ENCODE measurements at regions not wholly inside any gene's neighbourhood (a gene's known extent, or its start where the extent isn't known, plus 50 kb on each side); places are given as distances from the start of the nearest gene placed in this dataset.
"Not testable (repeated sequence)": the region's sequence is repeated elsewhere in the genome, so short reads cannot be mapped to it uniquely, and the experiment has no call there.

DNA sequence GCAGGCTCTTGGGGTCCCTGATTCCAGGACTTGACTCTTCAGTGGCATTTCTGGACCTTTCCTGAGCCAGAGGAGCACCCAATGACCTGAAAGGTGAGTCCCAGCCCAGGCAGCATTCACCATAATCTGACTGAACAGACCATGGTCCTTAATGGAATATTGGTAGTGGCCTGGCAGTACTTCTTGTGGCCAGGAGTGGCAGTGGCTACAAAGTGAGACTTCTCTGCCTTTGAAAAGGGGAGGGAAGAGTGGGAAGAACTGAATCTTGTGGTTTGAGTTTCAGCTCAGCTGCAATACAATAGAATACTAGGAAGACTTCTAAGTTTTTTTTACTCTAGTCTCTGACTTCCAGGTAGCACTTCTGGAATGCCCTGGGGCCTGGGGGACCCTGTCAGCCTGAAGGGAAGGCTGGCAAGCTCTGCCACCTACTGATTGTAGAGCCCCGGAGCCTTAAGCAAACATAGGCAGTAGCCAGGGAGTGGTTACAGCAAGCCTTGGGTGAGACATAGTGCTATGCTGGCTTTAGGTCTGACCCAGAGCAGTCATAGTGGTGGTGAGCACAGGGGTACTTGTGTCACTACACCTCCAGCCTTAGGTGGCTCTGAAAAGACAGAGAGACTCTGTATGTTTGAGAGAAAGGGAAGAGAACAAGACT is 674.2 kb upstream of the MANEA start:
- TF ChIP-seq, protein P1, sequence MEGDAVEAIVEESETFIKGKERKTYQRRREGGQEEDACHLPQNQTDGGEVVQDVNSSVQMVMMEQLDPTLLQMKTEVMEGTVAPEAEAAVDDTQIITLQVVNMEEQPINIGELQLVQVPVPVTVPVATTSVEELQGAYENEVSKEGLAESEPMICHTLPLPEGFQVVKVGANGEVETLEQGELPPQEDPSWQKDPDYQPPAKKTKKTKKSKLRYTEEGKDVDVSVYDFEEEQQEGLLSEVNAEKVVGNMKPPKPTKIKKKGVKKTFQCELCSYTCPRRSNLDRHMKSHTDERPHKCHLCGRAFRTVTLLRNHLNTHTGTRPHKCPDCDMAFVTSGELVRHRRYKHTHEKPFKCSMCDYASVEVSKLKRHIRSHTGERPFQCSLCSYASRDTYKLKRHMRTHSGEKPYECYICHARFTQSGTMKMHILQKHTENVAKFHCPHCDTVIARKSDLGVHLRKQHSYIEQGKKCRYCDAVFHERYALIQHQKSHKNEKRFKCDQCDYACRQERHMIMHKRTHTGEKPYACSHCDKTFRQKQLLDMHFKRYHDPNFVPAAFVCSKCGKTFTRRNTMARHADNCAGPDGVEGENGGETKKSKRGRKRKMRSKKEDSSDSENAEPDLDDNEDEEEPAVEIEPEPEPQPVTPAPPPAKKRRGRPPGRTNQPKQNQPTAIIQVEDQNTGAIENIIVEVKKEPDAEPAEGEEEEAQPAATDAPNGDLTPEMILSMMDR (IDR thresholded peaks at IDR 0.05) = no peak
- Mint-ChIP-seq H3K9me3 (ENCODE audit: low read depth) (no peaks in the 10 kb centered on the region), H3K36me3 (ENCODE audit: low read depth) (no peaks in the 10 kb centered on the region), H3K27me3 (ENCODE audit: low read depth) (peaks cover 13% of the 10 kb centered on the region), H3K27ac (ENCODE audit: unreplicated experiment) (no peak overlapping the region), H3K4me1 (ENCODE audit: low read depth) (no peaks in the 10 kb centered on the region), H3K4me3 (ENCODE audit: unreplicated experiment) (no peak overlapping the region)
- peak; percentile 38 for DNase-seq (ENCODE audit: low spot score)

DNA sequence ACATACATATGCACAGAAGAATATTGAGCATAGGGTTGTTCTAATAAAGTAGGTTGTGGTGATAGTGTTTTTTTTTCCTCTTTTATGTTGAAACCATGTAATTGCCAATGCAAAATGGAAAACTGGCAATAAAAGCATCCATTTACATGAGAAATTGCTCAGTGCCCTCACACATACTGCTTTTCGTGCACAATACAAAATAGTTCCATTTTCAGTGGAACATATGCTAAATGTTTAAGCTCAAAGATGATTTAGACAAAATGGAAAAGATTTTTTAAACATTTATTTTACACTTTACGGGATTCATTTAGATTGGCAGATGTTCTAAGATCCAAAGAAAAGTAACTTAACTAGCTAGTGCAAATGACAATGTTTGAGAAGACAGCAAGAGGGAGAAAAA is 678.1 kb upstream of the MANEA start:
- H3K4me1 Mint-ChIP-seq (ENCODE audit: low read depth) = no peaks in the 10 kb centered on the region
- DNase-seq (ENCODE audit: low spot score) = no peak
- H3K27ac Mint-ChIP-seq (ENCODE audit: unreplicated experiment) = no peak overlapping the region
- peaks cover 8% of the 10 kb centered on the region for H3K27me3 Mint-ChIP-seq (ENCODE audit: low read depth)
- no peak overlapping the region for H3K4me3 Mint-ChIP-seq (ENCODE audit: unreplicated experiment)
- TF ChIP-seq, protein P1 (IDR thresholded peaks at IDR 0.05) = no peak
- no peaks in the 10 kb centered on the region for H3K9me3 Mint-ChIP-seq (ENCODE audit: low read depth)
- H3K36me3 Mint-ChIP-seq (ENCODE audit: low read depth) = no peaks in the 10 kb centered on the region

DNA sequence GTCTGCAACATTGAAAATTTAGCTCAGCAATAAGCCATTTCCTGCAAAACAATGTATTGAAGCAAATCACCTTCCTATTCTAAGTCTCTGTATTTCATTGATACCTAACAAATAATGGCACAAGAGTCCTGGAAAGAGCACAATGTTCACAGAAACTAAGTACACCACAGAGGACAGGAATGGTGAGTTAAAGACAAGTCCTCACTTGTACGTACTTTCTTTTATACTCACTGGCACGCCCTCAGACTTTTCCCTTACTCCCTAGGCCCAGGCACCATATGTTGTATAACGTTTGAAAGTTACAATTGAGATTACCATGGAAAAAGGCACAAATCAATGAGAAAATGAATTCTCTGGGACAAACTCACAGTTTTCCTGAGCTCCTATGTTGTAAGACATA is 683.0 kb upstream of the MANEA start:
- H3K4me1 Mint-ChIP-seq (ENCODE audit: low read depth) = peaks cover 6% of the 10 kb centered on the region
- no peaks in the 10 kb centered on the region for H3K36me3 Mint-ChIP-seq (ENCODE audit: low read depth)
- TF ChIP-seq, protein P1 (IDR thresholded peaks at IDR 0.05) = no peak
- H3K4me3 Mint-ChIP-seq (ENCODE audit: unreplicated experiment) = no peak overlapping the region
- DNase-seq (ENCODE audit: low spot score) = no peak
- H3K9me3 Mint-ChIP-seq (ENCODE audit: low read depth) = no peaks in the 10 kb centered on the region
- H3K27me3 Mint-ChIP-seq (ENCODE audit: low read depth) = no peaks in the 10 kb centered on the region
- H3K27ac Mint-ChIP-seq (ENCODE audit: unreplicated experiment) = no peak overlapping the region

DNA sequence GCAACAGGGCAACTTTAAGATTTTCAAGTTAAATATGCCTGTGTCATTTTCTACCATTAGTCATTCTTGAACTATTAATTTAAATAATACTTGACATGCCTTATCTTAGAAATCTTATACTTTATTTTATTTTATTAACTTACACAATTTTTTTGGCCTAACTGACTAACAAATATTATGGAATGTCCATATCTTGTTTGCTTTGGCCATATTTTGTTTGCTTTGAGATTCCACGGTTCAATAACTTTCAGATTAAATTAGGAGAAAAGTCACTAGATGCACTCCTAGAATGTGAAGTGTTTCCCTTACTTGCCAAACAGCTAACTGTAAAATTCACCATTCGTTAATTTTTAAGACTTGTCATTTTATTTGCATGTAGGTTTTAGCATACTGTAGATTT is 684.0 kb upstream of the MANEA start:
- Mint-ChIP-seq H3K27me3 (ENCODE audit: low read depth) (no peaks in the 10 kb centered on the region), H3K9me3 (ENCODE audit: low read depth) (no peaks in the 10 kb centered on the region), H3K4me1 (ENCODE audit: low read depth) (peaks cover 6% of the 10 kb centered on the region), H3K4me3 (ENCODE audit: unreplicated experiment) (no peak overlapping the region), H3K36me3 (ENCODE audit: low read depth) (no peaks in the 10 kb centered on the region), H3K27ac (ENCODE audit: unreplicated experiment) (no peak overlapping the region)
- TF ChIP-seq, protein P1 (IDR thresholded peaks at IDR 0.05) = no peak
- no peak for DNase-seq (ENCODE audit: low spot score)

DNA sequence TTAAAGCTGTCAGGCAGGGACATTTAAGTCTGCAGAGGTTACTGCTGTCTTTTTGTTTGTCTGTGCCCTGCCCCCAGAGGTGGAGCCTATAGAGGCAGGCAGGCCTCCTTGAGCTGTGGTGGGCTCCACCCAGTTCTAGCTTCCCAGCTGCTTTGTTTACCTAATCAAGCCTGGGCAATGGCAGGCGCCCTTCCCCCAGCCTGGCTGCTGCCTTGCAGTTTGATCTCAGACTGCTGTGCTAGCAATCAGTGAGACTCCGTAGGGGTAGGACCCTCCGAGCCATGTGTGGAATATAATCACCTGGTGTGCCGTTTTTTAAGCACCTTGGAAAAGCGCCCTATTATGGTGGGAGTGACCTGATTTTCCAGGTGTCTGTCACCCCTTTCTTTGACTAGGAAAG is 703.5 kb upstream of the MANEA start:
- not testable (repeated sequence) for H3K9me3 Mint-ChIP-seq (ENCODE audit: low read depth); H3K27me3 Mint-ChIP-seq (ENCODE audit: low read depth); H3K27ac Mint-ChIP-seq (ENCODE audit: unreplicated experiment); H3K36me3 Mint-ChIP-seq (ENCODE audit: low read depth); H3K4me3 Mint-ChIP-seq (ENCODE audit: unreplicated experiment); H3K4me1 Mint-ChIP-seq (ENCODE audit: low read depth)
- peak; percentile 32 for DNase-seq (ENCODE audit: low spot score)

DNA sequence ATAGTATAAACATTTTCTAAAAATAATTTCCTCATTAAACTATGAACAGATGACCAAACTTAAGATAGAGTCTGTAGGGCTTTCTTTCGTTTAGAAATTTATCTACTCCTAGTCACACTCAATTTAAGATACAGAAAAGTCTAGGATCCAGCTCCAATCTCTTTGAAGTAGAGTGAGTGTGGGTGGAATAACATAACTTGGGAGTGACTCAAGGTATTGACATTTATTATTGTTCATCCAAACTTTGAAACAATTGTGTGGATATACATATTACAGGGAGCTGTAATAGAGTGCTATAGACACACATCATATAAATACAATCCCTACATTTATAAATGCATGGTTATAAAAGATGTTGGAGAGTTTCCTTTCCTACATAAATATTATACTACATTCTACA is 715.2 kb upstream of the MANEA start:
- Mint-ChIP-seq H3K4me3 (ENCODE audit: unreplicated experiment) (no peak overlapping the region), H3K36me3 (ENCODE audit: low read depth) (no peaks in the 10 kb centered on the region), H3K9me3 (ENCODE audit: low read depth) (no peaks in the 10 kb centered on the region), H3K27ac (ENCODE audit: unreplicated experiment) (no peak overlapping the region), H3K27me3 (ENCODE audit: low read depth) (no peaks in the 10 kb centered on the region), H3K4me1 (ENCODE audit: low read depth) (no peaks in the 10 kb centered on the region)
- no peak for DNase-seq (ENCODE audit: low spot score)
- TF ChIP-seq, protein P1 (IDR thresholded peaks at IDR 0.05) = no peak

Data from chondrocyte (in vitro differentiated cells).